H1 (cell line): ENCODE measurements at regions not wholly inside any gene's neighbourhood (a gene's known extent, or its start where the extent isn't known, plus 50 kb on each side); places are given as distances from the start of the nearest gene placed in this dataset.

ENCODE experiments used
- HDAC2 ChIP-seq, 2 experiments: fragments of 300-600 bp in 1 of 2; sonication (generic) in 1 of 2; IDR thresholded peaks; 2 replicates each; pipeline ENCODE4 v1.6.1; 2011 to 2012; ENCODE audit warnings: low read depth in 2 of 2, low read length in 2 of 2, mild to moderate bottlenecking in 2 of 2, moderate library complexity in 2 of 2, borderline replicate concordance in 1 of 2, inconsistent platforms in 1 of 2
- POLR2AphosphoS5 ChIP-seq: IDR thresholded peaks from 2 replicates; pipeline ENCODE4 v1.6.1; 2011; ENCODE audit warnings: low read depth, low read length
- RAD21 ChIP-seq, 2 experiments: IDR thresholded peaks in 1 of 2; conservative IDR thresholded peaks in 1 of 2; 2 replicates each; pipeline ENCODE4 v1.6.1; 2011; ENCODE audit warnings: low read depth in 2 of 2, low read length in 2 of 2, improper control_type of control experiment in 1 of 2, inconsistent platforms in 1 of 2, mild to moderate bottlenecking in 1 of 2, moderate library complexity in 1 of 2

DNA sequence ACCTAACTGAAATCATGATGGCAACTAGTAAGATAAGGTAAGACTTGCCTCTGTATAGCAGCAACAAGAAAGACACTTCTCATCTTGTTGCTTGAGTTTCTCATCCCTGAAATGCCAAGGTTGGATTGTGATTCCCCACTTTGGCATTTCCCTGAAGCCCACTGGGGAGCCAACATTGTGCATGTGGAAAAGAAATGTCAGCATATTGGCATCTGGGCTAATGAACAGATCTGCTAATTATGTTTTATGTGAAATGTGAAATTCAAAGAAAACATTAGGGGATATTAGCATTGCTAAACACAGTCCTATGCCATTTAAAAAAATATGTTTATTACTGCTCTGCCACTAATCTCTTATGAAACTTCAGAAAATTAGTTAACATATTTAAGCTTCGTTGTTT is 126.3 kb upstream of the PCSK2 start:
- TF ChIP-seq RAD21 (IDR thresholded peaks at IDR 0.05 in 1 of 2, conservative IDR thresholded peaks at IDR 0.05 in 1 of 2; ENCODE audit: low read depth in 2 of 2, low read length in 2 of 2): no peak
- no peak for TF ChIP-seq POLR2AphosphoS5
- TF ChIP-seq HDAC2 (IDR thresholded peaks at IDR 0.05; ENCODE audit: borderline replicate concordance in 1 of 2, low read depth in 2 of 2, low read length in 2 of 2): no peak
